Gastrocnemius medialis (tissue), 4 donors: ENCODE measurements at regions not wholly inside any gene's neighbourhood (a gene's known extent, or its start where the extent isn't known, plus 50 kb on each side); places are given as distances from the start of the nearest gene placed in this dataset.

ENCODE experiments used
- CTCF ChIP-seq, 5 experiments: fragments of 450-650 bp in 3 of 5; fragments of 200-600 bp in 2 of 5; sonication (generic) in 2 of 5; IDR thresholded peaks in 4 of 5; conservative IDR thresholded peaks in 1 of 5; 1 replicate in 4 of 5; 2 replicates in 1 of 5; pipeline ENCODE4 v1.5.1; 2016 to 2019; ENCODE audit warnings: antibody characterized with exemption in 5 of 5, mild to moderate bottlenecking in 3 of 5, moderate library complexity in 3 of 5
- POLR2A ChIP-seq, 2 donors: fragments of 450-650 bp; IDR thresholded peaks; one replicate each; pipeline ENCODE4 v1.6.1; 2017; ENCODE audit warnings: antibody characterized with exemption in 2 of 2, mild to moderate bottlenecking in 2 of 2, moderate library complexity in 2 of 2

- no peak for TF ChIP-seq CTCF (IDR thresholded peaks at IDR 0.05 in 4 of 5, conservative IDR thresholded peaks at IDR 0.05 in 1 of 5)
- no peak for TF ChIP-seq POLR2A (IDR thresholded peaks at IDR 0.05)
Observed at GRCh38 chr5:27267209-27267824, 228.9 kb upstream of the CDH9 start.
